ENCODE measurements at regions not wholly inside any gene's neighbourhood (a gene's known extent, or its start where the extent isn't known, plus 50 kb on each side); places are given as distances from the start of the nearest gene placed in this dataset.

DNA sequence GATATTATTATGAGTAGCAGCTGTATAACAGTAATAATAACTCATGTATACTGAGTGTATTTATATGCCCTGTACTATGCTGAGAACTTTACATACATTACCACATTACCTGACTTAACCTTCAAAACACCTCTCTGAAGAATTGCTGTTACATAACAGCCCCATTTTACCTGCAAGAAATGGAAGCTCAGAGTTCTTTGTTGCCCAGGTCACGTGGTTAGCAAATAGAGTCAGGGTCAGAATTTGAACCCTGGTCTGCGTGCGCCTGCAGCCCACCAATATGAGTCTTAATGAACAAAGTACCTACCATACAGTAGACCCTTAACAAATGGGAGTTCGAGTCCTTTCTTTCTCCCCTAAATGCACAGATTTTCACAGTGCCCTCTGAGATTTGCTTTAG lies 101.9 kb downstream of the MCFD2 start:
- no peaks in the 10 kb centered on the region for H3K9me3 ChIP-seq (ENCODE audit: low read depth, low read length, poor library complexity, severe bottlenecking)
- CTCF ChIA-PET, result interaction anchor here (0.5 kb wide), 1 partner anchor 929 kb away, joined by 4 read pairs; no protein-coding TSS in a partner anchor
- TF ChIP-seq, protein P1, sequence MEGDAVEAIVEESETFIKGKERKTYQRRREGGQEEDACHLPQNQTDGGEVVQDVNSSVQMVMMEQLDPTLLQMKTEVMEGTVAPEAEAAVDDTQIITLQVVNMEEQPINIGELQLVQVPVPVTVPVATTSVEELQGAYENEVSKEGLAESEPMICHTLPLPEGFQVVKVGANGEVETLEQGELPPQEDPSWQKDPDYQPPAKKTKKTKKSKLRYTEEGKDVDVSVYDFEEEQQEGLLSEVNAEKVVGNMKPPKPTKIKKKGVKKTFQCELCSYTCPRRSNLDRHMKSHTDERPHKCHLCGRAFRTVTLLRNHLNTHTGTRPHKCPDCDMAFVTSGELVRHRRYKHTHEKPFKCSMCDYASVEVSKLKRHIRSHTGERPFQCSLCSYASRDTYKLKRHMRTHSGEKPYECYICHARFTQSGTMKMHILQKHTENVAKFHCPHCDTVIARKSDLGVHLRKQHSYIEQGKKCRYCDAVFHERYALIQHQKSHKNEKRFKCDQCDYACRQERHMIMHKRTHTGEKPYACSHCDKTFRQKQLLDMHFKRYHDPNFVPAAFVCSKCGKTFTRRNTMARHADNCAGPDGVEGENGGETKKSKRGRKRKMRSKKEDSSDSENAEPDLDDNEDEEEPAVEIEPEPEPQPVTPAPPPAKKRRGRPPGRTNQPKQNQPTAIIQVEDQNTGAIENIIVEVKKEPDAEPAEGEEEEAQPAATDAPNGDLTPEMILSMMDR (conservative IDR thresholded peaks at IDR 0.05; ENCODE audit: low read depth, low read length), result no peak
- no peak for TF ChIP-seq EZH2 (IDR thresholded peaks at IDR 0.05; ENCODE audit: borderline replicate concordance, low read depth, low read length, poor library complexity, severe bottlenecking)
- peaks cover 15% of the 10 kb centered on the region for H3K4me1 ChIP-seq (ENCODE audit: insufficient read depth, low read length, poor library complexity, severe bottlenecking)
- DNase-seq (ENCODE audit: low spot score), result no peak
- no peak overlapping the region for H3K4me3 ChIP-seq (ENCODE audit: low read depth, low read length, poor library complexity, severe bottlenecking)
- H3K36me3 ChIP-seq (ENCODE audit: insufficient read depth, low read length, poor library complexity, severe bottlenecking), result no peaks in the 10 kb centered on the region
- H3K27ac ChIP-seq (ENCODE audit: low read depth, low read length, poor library complexity, severe bottlenecking), result no peak overlapping the region
- no TSS peak for BruUV-seq (replicated peaks)
- no peaks in the 10 kb centered on the region for H3K27me3 ChIP-seq (replicated peaks; ENCODE audit: insufficient read depth, low read depth, low read length, poor library complexity)
- intact Hi-C loops (cut with micrococcal nuclease; ENCODE audit: unreplicated experiment), result no loop called here
- POLR2A ChIA-PET (ENCODE audit: low non-redundant PET), result no interaction called here

- DNase-seq (ENCODE audit: low spot score), result no peak
- Histone ChIP-seq H3K27me3 (replicated peaks; ENCODE audit: insufficient read depth, low read depth, low read length, poor library complexity) (no peaks in the 10 kb centered on the region), H3K4me1 (ENCODE audit: insufficient read depth, low read length, poor library complexity, severe bottlenecking) (peaks cover 15% of the 10 kb centered on the region), H3K27ac (ENCODE audit: low read depth, low read length, poor library complexity, severe bottlenecking) (no peak overlapping the region), H3K9me3 (ENCODE audit: low read depth, low read length, poor library complexity, severe bottlenecking) (no peaks in the 10 kb centered on the region), H3K36me3 (ENCODE audit: insufficient read depth, low read length, poor library complexity, severe bottlenecking) (no peaks in the 10 kb centered on the region), H3K4me3 (ENCODE audit: low read depth, low read length, poor library complexity, severe bottlenecking) (no peak overlapping the region)
- TF ChIP-seq, protein P1 (conservative IDR thresholded peaks at IDR 0.05; ENCODE audit: low read depth, low read length), result no peak
- no peak for TF ChIP-seq EZH2 (IDR thresholded peaks at IDR 0.05; ENCODE audit: borderline replicate concordance, low read depth, low read length, poor library complexity, severe bottlenecking)
- CTCF ChIA-PET, result interaction anchor here (0.5 kb wide), 1 partner anchor 929 kb away, joined by 4 read pairs; no protein-coding TSS in a partner anchor
- intact Hi-C loops (cut with micrococcal nuclease; ENCODE audit: unreplicated experiment), result no loop called here
- POLR2A ChIA-PET (ENCODE audit: low non-redundant PET), result no interaction called here
- no TSS peak for BruUV-seq (replicated peaks)
These were observed 102.6 kb downstream of the MCFD2 start for GRCh38 chr2:46813020-46813415.
